HS-5 (cell line): ENCODE measurements at regions not wholly inside any gene's neighbourhood (a gene's known extent, or its start where the extent isn't known, plus 50 kb on each side); places are given as distances from the start of the nearest gene placed in this dataset.

ENCODE experiments used
- DNase-seq: peaks from one replicate; pipeline ENCODE4 v3.0.0-alpha.2; 2012; ENCODE audit warnings: low read depth

GRCh38 chr6:155985660-155986138 is 530.1 kb upstream of the NOX3 start:
- no peak for DNase-seq

GRCh38 chr6:155980768-155981079 is 525.1 kb upstream of the NOX3 start:
- DNase-seq: no peak

- DNase-seq: no peak
Observed at GRCh38 chr6:155980014-155980767, 524.6 kb upstream of the NOX3 start.

GRCh38 chr6:155975506-155975905 is 519.9 kb upstream of the NOX3 start:
- DNase-seq: no peak

GRCh38 chr6:155974811-155975323 is 519.2 kb upstream of the NOX3 start:
- DNase-seq: no peak

- DNase-seq: no peak
Observed at GRCh38 chr6:155974359-155974758, 518.7 kb upstream of the NOX3 start.

GRCh38 chr6:155970876-155971708 is 515.5 kb upstream of the NOX3 start:
- no peak for DNase-seq

- DNase-seq: no peak
Observed at GRCh38 chr6:155970472-155970871, 514.8 kb upstream of the NOX3 start.

- no peak for DNase-seq
Observed at GRCh38 chr6:155968921-155969320, 513.3 kb upstream of the NOX3 start.

GRCh38 chr6:155967322-155967721 is 511.7 kb upstream of the NOX3 start:
- DNase-seq: no peak

GRCh38 chr6:155964544-155964943 is 508.9 kb upstream of the NOX3 start:
- no peak for DNase-seq

GRCh38 chr6:155962276-155962675 is 506.6 kb upstream of the NOX3 start:
- peak; percentile 9 for DNase-seq

GRCh38 chr6:155959898-155960495 is 504.4 kb upstream of the NOX3 start:
- no peak for DNase-seq

GRCh38 chr6:155958550-155958949 is 502.9 kb upstream of the NOX3 start:
- no peak for DNase-seq

GRCh38 chr6:155955038-155955437 is 499.4 kb upstream of the NOX3 start:
- DNase-seq: no peak

- DNase-seq: no peak
Observed at GRCh38 chr6:155954149-155954548, 498.5 kb upstream of the NOX3 start.

GRCh38 chr6:155949256-155949655 is 493.6 kb upstream of the NOX3 start:
- DNase-seq: no peak

GRCh38 chr6:155946860-155947259 is 491.2 kb upstream of the NOX3 start:
- no peak for DNase-seq

GRCh38 chr6:155943635-155944034 is 488.0 kb upstream of the NOX3 start:
- peak; percentile 20 for DNase-seq

- no peak for DNase-seq
Observed at GRCh38 chr6:155939253-155939652, 483.6 kb upstream of the NOX3 start.

- no peak for DNase-seq
Observed at GRCh38 chr6:155936551-155936950, 480.9 kb upstream of the NOX3 start.

GRCh38 chr6:155936127-155936526 is 480.5 kb upstream of the NOX3 start:
- no peak for DNase-seq
